ENCODE measurements at regions not wholly inside any gene's neighbourhood (a gene's known extent, or its start where the extent isn't known, plus 50 kb on each side); places are given as distances from the start of the nearest gene placed in this dataset.

- Histone ChIP-seq H3K56ac (replicated peaks; ENCODE audit: insufficient read length, low read depth, low read length) (no peak overlapping the region), H3K23ac (ENCODE audit: insufficient read length) (no peak overlapping the region), H2BK5ac (ENCODE audit: low read depth, low read length) (no peak overlapping the region), H3K27me3 (replicated peaks in 1 of 4; ENCODE audit: control insufficient read depth in 3 of 4, extremely low read depth in 1 of 4, insufficient read depth in 3 of 4, low read length in 3 of 4) (no peaks in the 10 kb centered on the region), H3K4ac (replicated peaks; ENCODE audit: insufficient read length, low read depth, low read length) (peak overlapping the region; percentile 19), H3K9ac (replicated peaks in 1 of 4; ENCODE audit: extremely low read depth in 1 of 4, low read depth in 3 of 4, low read length in 3 of 4) (no peak overlapping the region), H3K14ac (ENCODE audit: insufficient read length) (no peak overlapping the region), H3K4me3 (ENCODE audit: extremely low read depth in 1 of 4, insufficient read depth in 2 of 4, low read depth in 3 of 4, low read length in 4 of 4) (no peak overlapping the region), H3K9me3 (ENCODE audit: insufficient read depth in 2 of 2, low read depth in 1 of 2, low read length in 1 of 2) (no peaks in the 10 kb centered on the region), H2BK12ac (ENCODE audit: low read depth, low read length) (no peak overlapping the region), H3K4me1 (replicated peaks in 1 of 4; ENCODE audit: control insufficient read depth in 3 of 4, insufficient read depth in 4 of 4, low read length in 3 of 4) (no peaks in the 10 kb centered on the region), H2AK5ac (ENCODE audit: low read depth, low read length) (no peak overlapping the region), H3K18ac (ENCODE audit: extremely low read depth, low read length) (no peak overlapping the region), H3K36me3 (ENCODE audit: control insufficient read depth in 2 of 4, insufficient read depth in 4 of 4, low read length in 3 of 4) (no peaks in the 10 kb centered on the region), H4K5ac (ENCODE audit: insufficient read length, low read depth, low read length) (no peak overlapping the region), H2AFZ (ENCODE audit: low read length) (no peak overlapping the region), H2BK20ac (ENCODE audit: low read length) (no peak overlapping the region), H3K4me2 (ENCODE audit: insufficient read depth in 1 of 2, low read depth in 2 of 2, low read length in 2 of 2) (no peak overlapping the region), H4K8ac (ENCODE audit: extremely low read depth, insufficient read depth, low read length) (no peak overlapping the region), H3K79me2 (ENCODE audit: control insufficient read depth in 1 of 2, insufficient read depth in 2 of 2, low read length in 2 of 2) (no peaks in the 10 kb centered on the region), H3K79me1 (ENCODE audit: low read depth, low read length) (no peaks in the 10 kb centered on the region), H3K23me2 (ENCODE audit: low read depth, low read length) (no peaks in the 10 kb centered on the region; the same call in 1 of the 2 replicates), H4K91ac (replicated peaks; ENCODE audit: insufficient read length, low read length) (no peak overlapping the region), H2BK15ac (ENCODE audit: low read length) (no peak overlapping the region), H4K20me1 (replicated peaks in 1 of 2; ENCODE audit: control insufficient read depth in 1 of 2, insufficient read depth in 2 of 2, low read length in 2 of 2) (no peaks in the 10 kb centered on the region), H2BK120ac (replicated peaks; ENCODE audit: low read depth, low read length) (no peak overlapping the region), H3K27ac (ENCODE audit: low read depth, low read length) (no peak overlapping the region)
- no peak for FAIRE-seq
- POLR2A ChIA-PET (ENCODE audit: partially characterized antibody): no interaction called here
- TF ChIP-seq SRF (IDR thresholded peaks at IDR 0.05; ENCODE audit: low read depth, low read length) (no peak), RAD21 (IDR thresholded peaks at IDR 0.05 in 1 of 2, conservative IDR thresholded peaks at IDR 0.05 in 1 of 2; ENCODE audit: low read depth in 2 of 2, low read length in 2 of 2) (no peak)
- 42% methylated on average over 2 of the region's 2 CpGs; no CpG with 5 or more reads in 1 of the 2 experiments for WGBS, 2 experiments (ENCODE audit: extremely low coverage in 1 of 2, insufficient coverage in 1 of 2, insufficient read length in 1 of 2, insufficient replicate concordance in 2 of 2, low coverage in 1 of 2, low lambda C conversion rate in 2 of 2, missing lambda C conversion rate in 1 of 2)
- CTCF ChIA-PET (ENCODE audit: partially characterized antibody): no interaction called here
- DNase-seq (ENCODE audit: low read depth in 1 of 2, low spot score in 2 of 2): no peak
Measured at GRCh38 chr1:95991787-95992520, 729.6 kb upstream of the PTBP2 start.

All from H1 (cell line).